ENCODE measurements at regions not wholly inside any gene's neighbourhood (a gene's known extent, or its start where the extent isn't known, plus 50 kb on each side); places are given as distances from the start of the nearest gene placed in this dataset.
A peak's percentile ranks its signal among the peaks of the same experiment; 100 is the strongest.
"Not testable (repeated sequence)": the region's sequence is repeated elsewhere in the genome, so short reads cannot be mapped to it uniquely, and the experiment has no call there.

DNA sequence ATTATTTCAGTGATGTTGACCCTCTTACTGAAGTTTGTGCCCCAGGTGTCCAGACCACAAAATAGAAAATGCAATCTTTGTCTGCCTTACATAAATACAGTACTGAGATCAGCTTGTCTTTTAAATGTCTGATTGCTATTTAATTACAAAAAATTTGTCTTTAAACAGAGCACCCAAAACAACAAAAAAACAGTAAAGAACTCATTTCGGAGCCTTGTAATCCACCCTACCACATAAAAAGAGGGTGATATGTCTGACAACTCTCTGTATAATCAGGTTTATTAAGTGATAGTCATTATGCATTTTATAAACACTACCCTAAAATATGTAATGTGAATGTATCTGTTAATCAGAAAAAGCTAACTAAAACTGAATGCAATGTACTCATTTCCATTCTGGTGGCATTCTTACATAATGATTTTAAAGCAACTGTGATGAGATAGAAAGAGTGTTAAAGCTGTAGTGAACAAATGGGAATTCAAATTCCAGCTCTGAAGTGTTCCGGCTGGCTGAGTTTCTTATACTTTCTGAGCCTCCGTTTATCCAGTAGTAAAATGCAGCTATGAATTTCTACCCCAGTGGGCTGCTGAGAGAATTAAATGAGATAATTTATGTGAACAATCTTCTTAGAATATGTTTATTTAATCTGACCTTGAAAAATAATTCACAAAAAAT, 486.6 kb downstream of the USP25 start:
- DNase-seq (ENCODE audit: low spot score): no peak

DNA sequence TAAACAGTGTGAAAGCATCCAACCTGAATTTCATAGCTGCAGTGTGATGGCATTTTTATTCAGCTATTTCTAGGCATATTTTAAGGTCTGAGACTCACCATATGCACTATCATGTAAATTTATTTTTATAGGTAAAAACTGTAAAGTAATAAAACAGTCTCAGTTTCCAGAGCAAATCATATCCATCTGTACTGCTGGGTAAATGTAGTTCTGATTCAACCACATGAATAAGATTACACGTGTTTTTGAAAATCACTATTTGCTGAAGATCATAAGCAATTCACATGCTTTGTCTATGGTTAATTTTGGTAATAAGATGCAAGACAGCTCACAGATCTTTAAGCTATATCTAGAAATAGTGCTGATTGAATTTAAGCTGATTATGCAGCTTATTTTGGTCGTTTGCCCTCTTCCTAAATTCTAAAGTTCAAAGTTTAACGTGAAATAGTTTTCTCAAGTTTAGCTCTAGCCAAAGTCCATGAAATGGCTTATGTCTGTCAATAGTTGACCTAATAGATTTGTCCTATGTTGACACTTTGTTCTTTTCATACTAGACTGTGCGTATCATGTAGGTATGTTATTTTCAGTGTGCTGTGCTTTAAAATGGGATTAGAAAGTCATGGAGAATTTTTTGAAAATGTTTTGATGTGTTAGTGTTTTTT, 489.0 kb downstream of the USP25 start:
- no peak for DNase-seq (ENCODE audit: low spot score)

DNA sequence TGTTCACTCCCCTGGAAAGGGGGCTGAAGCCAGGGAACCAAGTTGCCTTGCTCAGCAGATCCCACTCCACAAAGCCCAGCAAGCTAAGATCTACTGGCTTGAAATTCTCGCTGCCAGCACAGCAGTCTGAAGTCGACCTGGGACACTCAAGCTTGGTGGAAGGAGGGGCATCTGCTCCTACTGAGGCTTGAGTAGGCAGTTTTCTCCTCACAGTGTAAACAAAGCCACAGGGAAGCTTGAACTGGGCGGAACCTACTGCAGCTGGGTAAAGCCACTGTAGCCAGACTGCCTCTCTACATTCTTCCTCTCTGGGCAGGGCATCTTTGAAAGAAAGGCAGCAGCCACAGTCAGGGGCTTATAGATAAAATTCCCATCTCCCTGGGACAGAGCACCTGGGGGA, 495.0 kb downstream of the USP25 start:
- not testable (repeated sequence) for DNase-seq (ENCODE audit: low spot score)

DNA sequence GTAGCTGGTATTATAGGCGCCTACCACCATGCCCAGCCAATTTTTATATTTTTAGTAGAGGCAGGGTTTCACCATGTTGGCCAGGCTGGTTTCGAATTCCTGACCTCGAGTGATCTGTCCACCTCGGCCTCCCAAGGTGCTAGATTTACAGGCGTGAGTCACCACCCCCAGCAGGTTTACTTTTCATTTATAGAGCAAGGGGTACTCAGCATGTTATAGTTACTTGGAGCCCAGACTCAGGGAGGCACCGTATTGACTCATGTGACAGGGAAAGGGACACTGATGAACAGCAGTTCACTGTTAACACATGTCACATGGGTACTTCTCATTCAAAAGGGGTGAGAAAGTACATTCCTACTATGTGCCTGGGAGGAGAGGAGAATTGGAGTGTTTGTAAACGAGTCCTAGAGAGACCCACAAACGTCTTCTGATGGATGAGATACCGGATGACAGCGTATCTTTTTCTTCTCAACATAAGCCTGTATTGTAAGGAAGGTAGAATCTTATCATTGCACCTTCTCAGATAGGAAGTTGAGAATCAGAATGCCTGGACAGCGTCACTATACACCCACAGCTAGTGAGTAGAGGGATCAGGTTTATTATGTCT, 510.0 kb downstream of the USP25 start:
- DNase-seq (ENCODE audit: low spot score): no peak

DNA sequence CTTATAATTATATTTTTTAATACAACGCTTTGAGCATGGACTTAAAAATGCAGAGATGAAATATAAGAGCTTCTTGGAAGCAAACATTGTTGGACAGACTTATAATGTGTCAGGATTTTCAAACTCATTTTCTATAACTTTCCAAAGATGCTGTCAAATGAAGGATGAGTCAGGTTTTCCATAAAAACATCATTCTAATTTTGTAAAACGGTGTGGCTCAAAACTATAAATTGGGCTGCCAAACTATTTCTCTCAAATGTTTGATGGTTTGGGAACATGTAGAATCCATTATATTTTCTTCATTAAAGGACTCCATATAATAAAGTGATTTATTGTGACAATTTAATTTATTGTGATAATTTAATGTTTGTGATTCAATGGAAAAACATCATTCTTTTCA, 511.2 kb downstream of the USP25 start:
- peak; percentile 5 for DNase-seq (ENCODE audit: low spot score)

DNA sequence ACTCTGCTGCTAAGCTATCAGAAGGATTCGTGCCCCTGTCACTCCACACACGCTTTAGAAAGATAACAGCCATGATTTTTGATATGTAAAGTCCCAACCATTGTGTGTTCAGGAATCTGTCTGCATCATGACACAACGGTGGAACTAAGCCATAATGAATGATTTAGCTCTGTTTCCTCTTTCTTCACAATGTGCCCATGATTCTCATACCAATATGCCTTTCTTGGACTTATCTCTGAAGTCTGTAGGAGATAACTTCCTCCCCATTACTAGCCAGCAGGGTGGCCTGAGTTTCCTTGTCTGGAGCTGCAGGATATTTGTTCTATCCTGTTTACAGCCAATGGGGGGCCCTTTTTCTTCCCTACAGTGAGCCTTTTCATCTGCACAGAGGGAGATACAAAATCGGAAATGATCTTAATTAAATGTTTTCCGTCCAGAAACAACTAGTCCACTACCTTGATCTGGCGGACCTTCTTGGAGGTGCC, 511.7 kb downstream of the USP25 start:
- DNase-seq (ENCODE audit: low spot score): peak; percentile 24

DNA sequence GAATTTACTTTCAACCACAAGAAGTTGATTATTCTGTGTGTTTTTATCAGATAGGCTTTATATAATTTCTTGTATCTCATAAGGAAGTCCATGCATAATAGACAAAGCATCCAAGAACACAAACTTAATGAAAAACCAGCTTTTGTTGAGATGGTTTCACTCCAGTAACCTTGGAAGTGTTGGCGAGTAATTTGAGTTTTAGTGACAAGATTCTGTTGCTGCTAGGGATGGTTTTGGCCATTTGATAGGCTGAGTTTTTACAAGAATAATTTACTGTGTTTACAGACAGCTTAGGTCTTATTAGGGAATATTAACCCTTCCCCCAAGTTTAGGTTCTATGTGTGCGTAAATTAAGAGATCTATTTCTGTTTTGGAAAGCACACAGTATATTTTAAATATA, 513.6 kb downstream of the USP25 start:
- DNase-seq (ENCODE audit: low spot score): no peak

DNA sequence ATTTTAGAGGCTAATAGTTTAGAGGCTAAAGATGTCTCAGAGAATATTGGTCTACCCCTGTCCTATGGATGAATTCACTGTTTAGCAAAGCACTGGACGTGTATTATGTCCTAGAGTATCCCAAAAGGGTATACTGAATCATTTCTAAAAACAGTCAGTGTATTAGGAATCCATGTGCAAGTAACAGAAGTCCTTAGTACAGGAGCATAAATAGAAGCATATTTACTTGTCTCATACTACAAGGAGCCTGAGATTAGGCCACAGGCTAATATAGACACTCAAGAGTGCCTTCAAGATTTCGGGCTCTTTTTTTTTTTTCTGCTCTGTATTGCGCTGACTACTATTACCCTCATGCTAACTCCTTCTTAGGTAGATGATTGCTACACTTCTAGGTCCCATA, 518.9 kb downstream of the USP25 start:
- DNase-seq (ENCODE audit: low spot score): no peak

DNA sequence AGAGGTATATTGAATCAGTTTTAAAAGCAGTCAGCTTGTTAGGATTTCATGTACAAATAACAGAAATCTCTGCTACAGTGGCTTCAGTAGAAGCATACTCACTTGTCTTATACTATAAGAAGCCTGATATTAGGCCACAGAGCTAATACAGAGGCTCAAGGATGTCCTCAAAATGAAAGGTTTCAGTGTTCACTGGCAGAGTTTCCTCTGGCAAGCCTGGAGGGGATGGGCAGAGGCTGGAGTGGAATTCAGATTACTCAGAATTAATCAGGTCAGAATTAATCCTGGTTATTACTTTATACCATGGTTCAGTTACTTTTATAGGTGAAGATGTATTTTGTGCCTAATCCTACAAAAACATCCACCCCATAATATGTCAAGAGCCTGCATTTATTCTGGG, 520.5 kb downstream of the USP25 start:
- DNase-seq (ENCODE audit: low spot score): no peak

DNA sequence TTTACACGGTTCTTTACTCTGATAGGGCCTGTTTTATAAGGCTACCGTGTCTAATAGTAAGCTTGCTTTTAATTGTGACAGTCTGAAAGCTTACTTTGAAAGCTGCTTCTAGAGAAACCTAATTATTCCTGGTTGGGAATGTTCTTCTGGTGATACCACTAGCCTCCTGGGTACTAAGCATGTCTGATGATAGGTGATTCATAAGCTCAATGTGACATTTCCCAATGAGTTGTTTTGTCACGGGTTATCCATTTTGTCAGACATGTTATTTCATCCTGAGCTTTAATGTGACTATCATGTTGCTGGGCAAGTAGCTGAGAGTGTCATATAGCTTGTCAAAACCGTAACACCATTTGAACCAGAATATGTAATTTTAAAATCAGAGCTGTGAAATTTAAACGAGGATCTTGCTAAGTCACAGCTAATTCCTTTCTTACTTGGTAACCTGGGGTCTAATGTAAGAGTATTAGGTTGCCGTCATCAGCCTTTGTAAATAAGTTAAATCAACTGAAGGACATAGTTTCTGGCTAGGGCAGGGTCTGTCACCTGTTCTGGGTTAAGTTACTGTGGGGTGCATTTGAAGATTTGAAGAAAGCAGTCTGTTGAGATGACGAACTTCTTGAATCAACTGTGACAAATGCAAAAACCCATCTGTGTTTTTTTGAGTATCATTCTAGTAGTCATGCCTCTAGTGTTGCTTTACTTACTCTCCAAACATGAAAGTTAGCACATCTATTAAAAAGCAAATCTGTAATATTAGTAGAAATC, 529.2 kb downstream of the USP25 start:
- DNase-seq (ENCODE audit: low spot score): no peak

DNA sequence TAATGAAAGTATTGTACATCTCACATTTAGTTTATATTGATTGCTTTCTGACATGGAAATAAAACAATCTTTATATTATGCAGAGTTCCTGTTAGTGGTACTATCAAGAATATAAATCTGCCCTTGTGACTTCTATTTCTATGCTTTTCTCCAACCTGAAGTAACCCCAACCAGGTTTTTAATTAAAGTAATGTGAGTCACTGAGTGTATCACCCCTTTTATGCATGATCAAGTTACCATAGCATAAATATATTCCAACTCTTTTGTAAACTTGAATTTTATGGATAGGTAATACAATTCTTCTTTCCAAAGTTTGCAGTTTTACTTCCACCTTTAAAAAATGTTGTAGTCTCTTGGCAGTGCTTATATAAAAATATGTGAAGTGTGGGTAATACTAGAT, 532.3 kb downstream of the USP25 start:
- no peak for DNase-seq (ENCODE audit: low spot score)

DNA sequence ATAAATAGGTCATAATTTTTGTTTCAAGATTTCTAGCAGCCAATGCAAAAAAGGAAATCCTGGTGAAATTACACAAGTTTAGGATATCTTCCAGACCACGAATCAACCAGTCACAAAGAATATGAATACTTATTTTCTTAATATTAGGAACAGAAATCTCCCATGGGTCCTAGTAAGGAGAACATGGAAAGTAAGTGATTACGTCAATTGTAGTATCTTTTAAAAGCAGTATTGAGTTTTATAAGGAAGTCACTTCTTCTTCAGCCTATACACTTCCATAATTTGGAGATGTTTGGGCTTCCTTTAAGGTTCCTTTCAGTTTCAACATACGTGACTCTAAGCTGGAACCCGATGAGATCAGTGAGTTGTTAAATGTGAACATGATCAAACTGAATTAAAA, 534.5 kb downstream of the USP25 start:
- no peak for DNase-seq (ENCODE audit: low spot score)

DNA sequence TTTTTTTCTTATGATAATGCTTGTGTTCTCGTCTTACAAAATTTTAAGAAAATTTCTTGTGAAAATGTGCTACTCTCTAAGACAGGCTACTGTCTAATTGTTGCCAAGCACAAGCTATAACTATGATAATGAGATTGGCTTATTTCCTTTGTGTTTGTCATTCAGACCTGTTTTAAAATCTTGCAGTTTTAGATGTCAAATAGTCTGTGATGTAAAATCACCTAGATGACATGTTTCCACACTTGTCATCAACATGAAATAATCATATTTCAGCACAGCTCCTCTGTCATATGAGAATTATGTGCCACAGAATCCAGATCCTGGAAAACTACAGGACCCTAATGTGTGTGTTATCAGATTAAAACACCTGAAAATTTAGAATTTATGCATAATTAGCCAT, 539.7 kb downstream of the USP25 start:
- DNase-seq (ENCODE audit: low spot score): no peak

DNA sequence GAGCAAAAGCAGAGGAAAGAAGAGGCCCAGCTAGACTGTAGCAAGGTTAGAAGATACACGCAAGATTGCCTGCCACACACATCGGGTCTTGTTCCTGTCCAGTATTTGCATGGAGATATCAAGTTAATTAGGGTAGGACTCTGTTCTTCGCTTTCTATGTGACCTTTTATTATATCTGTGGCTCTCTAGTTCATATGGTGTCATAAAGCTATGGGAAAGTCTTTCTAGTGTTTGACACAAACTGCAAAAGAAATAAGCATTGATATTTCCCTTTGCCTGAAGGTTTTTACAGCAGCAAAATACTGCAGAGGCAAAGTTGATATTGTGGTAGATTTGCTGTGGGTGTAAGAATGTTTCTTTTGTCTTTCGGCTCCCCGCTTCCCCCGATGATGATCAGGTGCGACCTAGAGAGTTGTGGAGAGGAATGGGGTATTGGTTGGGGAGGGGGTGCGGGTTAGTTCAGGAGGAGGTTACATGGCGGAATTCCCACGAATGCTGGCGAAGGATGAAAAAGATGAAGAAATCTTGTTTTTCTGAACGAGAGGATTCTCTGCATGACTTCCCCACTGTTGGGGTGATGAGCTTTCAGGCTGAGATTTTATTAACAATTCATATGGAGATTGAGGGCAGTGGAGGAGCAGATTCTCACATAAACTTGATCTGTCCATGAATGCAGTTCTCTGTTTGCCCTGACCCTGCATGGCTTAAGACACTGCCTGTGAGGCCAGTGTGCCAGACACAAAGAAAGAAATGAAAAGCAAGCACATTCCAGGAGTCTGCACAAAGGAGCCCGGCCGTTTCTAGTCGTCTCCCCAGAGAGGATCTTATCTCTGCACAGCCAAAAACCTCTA, 550.2 kb downstream of the USP25 start:
- peak; percentile 78 for DNase-seq (ENCODE audit: low spot score)

DNA sequence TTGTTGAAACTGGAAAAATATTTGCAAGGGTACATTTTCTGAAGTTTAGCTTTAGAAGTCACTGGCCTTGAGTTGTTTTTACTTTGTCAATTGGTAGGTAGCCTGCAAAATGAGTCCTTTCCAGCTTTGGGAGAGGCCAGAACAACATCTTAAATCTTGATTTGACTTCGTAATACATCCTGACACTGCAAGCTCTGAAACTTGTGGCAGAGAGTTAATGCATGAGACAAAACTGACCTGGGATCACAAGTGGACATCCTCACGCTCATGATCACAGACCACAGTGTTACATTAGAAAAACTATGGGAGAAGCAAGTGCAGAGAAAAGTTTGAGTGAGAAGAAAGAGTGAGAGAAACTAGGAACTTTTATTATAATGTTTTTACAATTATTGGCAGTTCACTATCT, 550.9 kb downstream of the USP25 start:
- no peak for DNase-seq (ENCODE audit: low spot score)

DNA sequence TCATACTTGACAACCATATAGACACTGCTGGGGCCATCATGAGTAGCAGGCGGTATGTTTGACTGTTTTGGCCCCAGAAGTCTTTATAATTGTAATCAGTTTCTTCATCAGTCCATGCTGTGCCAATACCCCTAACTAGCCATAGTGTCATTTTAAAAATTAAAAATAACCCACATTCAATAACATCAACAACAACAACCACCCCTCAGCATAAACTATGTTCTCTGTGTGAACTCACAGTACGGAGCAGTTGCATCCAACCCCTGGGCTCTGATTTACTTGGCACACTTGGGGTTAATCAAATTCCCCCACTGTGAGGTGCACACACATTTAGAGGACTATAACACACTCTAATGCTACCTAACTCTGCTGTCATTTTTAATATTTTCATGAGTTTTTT, 553.7 kb downstream of the USP25 start:
- DNase-seq (ENCODE audit: low spot score): no peak

DNA sequence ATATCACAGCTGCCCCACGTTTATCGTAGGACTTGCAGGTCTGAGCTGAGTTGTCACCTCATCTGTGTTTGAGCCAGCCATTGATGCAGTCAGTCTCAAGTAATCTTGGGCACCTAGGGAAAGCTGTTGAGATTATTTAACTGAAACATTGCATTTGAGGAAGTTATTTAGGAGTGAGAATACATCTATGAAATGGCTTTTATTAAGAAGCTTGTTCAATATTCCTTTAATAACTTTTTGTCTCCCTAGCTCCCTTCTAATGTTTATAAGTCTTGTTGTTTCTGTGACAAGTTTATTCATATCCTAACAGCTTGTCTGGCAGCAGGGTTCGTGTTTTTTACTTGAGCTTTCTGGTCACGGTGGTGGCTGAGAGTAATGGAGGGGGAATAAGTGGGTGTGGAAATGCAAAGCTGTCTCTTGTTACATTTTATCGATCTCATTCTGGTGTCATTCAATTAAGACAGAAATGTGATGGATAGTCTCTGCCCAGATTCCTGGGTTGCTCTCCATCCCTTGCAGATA, 555.9 kb downstream of the USP25 start:
- no peak for DNase-seq (ENCODE audit: low spot score)

DNA sequence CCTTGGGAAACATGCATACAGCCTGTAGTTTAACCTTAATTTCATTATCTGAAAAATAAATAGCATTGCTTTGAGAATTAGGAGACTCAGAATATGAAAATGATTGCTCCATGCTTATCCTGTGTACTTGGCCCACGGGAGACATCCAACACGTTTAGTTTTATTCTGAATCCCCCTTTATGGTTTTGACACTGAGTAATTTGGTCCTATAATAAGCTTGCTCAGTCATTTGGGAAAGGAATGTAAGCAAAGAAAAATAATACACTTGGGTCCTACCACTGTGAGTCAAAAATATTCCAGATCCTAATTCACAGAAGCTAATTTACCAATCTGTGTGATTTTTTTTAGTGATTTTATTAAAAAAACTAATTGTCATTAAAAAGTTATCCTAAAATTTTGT, 557.3 kb downstream of the USP25 start:
- DNase-seq (ENCODE audit: low spot score): no peak

DNA sequence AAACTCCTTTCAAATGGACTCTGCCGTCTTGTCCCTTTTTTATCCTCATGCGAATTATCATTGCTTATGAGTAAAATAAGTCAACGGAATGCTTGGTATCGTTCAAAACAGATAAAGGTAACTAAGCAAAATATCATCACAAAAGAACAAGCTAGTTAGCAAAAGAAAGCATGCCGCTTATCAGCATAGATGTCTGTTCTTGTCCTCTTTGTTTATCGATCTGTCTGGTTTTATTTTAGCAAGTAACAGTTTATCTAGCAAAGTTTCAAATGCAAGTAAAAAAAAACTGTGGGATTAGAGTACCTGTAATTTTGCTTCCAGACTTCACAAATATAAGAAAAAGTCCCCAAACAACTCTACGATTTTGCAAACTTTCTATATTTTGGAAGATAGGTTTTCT, 561.5 kb downstream of the USP25 start:
- no peak for DNase-seq (ENCODE audit: low spot score)

DNA sequence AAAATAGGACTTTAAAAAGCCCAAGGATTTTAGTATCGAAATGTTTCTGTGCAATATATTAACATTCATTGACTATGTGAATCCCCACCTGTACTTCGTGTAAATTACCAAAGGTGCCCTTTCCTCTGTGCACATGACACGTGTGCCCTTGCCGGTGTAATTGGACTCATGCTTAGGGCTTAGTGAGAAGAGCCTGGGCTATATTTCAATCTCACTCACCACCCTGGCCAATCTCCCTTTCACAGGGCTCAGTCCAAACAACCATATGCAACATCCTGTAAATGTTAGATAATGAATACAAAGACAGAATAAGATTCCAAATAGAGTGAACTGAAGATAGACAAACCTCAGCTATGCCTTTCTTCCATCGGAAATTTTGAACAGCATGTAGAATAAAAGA, 564.3 kb downstream of the USP25 start:
- no peak for DNase-seq (ENCODE audit: low spot score)

DNA sequence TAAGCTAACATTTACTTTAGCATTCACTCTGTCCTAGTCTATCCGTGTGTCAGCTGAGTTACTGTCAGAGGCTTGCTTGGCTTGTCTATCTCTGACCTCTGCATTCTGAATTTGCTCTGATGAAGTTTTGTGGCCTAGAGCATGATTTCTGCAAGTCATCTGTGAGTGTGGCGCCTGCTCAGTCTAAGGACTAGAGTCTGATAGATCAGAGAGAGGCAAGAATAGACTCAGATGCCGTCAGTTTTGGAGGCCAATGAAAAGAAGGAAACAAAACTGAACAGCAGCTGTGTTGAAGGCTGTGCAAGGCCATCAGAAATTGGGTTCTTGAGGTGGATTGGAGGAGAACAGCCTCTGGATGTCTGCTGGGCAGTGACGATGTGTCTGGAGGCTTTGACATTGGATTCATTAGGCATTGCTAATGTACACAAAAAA, 573.1 kb downstream of the USP25 start:
- no peak for DNase-seq (ENCODE audit: low spot score)
